HG02870 (cell line): ENCODE measurements at regions not wholly inside any gene's neighbourhood (a gene's known extent, or its start where the extent isn't known, plus 50 kb on each side); places are given as distances from the start of the nearest gene placed in this dataset.
"Not testable (repeated sequence)": the region's sequence is repeated elsewhere in the genome, so short reads cannot be mapped to it uniquely, and the experiment has no call there.

Source experiments
- ATAC-seq: cut with Tn5 transposase; IDR thresholded peaks from one replicate; pipeline ENCODE4 v1.9.1; 2021; ENCODE audit warnings: mild to moderate bottlenecking, moderate library complexity; ENCODE audit not compliant: unreplicated experiment

- ATAC-seq = no peak
These were observed 367.3 kb upstream of the CASK start for GRCh38 chrX:42290608-42291007.

- ATAC-seq = no peak
These were observed 366.4 kb upstream of the CASK start for GRCh38 chrX:42289492-42290385.

- ATAC-seq = not testable (repeated sequence)
These were observed 362.3 kb upstream of the CASK start for GRCh38 chrX:42285681-42286080.

- ATAC-seq = no peak
These were observed 353.8 kb upstream of the CASK start for GRCh38 chrX:42276982-42277690.

- ATAC-seq = no peak
These were observed 350.8 kb upstream of the CASK start for GRCh38 chrX:42274151-42274550.

GRCh38 chrX:42273387-42273786 is 350.0 kb upstream of the CASK start:
- ATAC-seq = no peak

GRCh38 chrX:42269186-42269585 is 345.8 kb upstream of the CASK start:
- no peak for ATAC-seq

GRCh38 chrX:42260854-42261253 is 337.5 kb upstream of the CASK start:
- ATAC-seq = no peak

- ATAC-seq = no peak
These were observed 324.9 kb upstream of the CASK start for GRCh38 chrX:42248226-42248625.

GRCh38 chrX:42247241-42247640 is 323.9 kb upstream of the CASK start:
- ATAC-seq = no peak

- no peak for ATAC-seq
These were observed 323.5 kb upstream of the CASK start for GRCh38 chrX:42246814-42247213.

- ATAC-seq = no peak
These were observed 318.6 kb upstream of the CASK start for GRCh38 chrX:42242004-42242403.

- no peak for ATAC-seq
These were observed 318.1 kb upstream of the CASK start for GRCh38 chrX:42241421-42241820.

- no peak for ATAC-seq
These were observed 314.6 kb upstream of the CASK start for GRCh38 chrX:42237956-42238355.

- ATAC-seq = no peak
These were observed 306.2 kb upstream of the CASK start for GRCh38 chrX:42229533-42229932.

GRCh38 chrX:42220666-42221065 is 297.3 kb upstream of the CASK start:
- ATAC-seq = no peak

GRCh38 chrX:42220083-42220482 is 296.7 kb upstream of the CASK start:
- ATAC-seq = no peak

- no peak for ATAC-seq
These were observed 295.9 kb upstream of the CASK start for GRCh38 chrX:42219231-42219630.

GRCh38 chrX:42195506-42195905 is 272.2 kb upstream of the CASK start:
- ATAC-seq = no peak

GRCh38 chrX:42189576-42189975 is 266.2 kb upstream of the CASK start:
- ATAC-seq = no peak

GRCh38 chrX:42188730-42189129 is 265.4 kb upstream of the CASK start:
- ATAC-seq = no peak

GRCh38 chrX:42176789-42177188 is 253.4 kb upstream of the CASK start:
- no peak for ATAC-seq
